ENCODE measurements at regions not wholly inside any gene's neighbourhood (a gene's known extent, or its start where the extent isn't known, plus 50 kb on each side); places are given as distances from the start of the nearest gene placed in this dataset.

GRCh38 chr11:26131406-26131805, 200.5 kb upstream of the ANO3 start:
- no peak for DNase-seq

- DNase-seq = no peak
These were observed 197.9 kb upstream of the ANO3 start for GRCh38 chr11:26134053-26134452.

DNA sequence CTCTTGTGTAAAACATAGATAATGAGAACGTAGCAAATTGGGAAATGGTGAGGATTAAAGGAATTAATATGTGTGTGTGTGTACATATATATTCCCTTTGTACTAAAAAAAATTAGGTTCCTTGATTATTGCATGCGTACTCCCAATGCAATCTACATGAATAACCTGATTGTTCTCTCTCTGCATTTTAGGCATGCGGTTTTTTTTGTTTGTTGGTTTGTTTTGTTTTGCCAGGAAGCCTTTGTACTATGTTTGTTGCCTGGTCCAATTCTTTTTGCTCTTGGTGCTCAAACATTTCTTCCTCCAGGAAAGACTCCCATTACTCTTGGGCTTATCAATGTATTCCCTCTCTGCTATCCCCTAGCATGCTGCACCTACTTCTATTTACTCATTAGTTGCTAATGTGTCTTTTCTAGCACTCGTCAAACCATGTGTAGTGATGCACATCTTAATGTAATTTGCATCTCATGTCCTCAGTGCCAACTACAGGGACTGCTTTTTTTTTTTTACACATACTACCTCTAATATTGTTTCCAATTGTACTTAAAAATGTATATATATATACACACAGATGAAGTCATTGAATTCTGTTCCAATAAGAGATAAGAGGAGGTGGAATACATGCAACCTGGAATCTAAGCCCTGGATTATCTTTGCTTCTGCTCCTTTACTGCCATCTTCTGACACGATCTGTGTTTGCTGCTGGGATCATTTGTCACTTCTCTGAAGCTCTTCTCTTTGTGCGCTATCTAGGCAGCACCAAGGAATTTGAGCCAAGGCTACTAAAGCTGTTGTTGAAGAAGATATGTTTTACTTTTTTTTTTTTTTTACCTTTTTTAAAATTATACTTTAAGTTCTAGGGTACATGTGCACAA, 197.2 kb upstream of the ANO3 start:
- no peak for DNase-seq

DNA sequence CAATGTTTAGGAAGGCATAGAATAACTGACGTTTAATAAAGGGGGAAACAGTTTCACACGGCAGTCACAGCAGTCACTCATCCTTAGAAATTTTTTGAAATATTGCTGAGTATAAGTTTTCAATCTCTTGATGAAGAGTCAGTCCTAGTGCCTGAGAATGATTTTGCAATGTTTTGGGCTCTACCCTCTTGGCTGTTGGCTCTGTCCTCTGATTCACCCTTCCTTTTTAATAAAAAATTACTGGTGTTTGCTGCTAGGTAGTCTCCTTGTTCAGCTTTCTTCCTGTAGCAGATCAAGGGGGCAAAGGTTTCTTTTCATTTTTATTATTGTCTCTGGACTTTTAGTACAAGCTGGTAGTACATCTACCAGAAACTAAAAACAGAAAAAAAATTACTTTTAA, 194.3 kb upstream of the ANO3 start:
- no peak for DNase-seq

DNA sequence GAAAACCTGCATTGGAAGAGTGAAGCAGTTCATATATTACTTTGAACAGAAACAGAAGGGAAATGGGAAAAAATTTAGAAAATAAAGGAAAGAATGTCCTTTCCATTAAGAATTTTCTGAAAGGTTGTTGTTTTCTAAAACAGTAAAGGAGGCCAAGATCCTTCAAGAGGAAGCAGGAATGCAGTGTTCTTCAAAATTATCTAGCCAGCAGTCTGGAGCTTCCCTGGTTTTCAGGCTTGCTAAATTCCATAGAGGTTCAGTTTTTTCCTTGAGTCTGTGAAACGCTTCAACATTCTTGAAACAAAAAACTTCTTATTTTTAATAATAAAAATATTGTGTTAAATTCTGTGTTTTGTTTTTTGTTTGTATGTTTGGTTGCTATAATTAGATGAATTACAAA, 189.0 kb upstream of the ANO3 start:
- no peak for DNase-seq

DNA sequence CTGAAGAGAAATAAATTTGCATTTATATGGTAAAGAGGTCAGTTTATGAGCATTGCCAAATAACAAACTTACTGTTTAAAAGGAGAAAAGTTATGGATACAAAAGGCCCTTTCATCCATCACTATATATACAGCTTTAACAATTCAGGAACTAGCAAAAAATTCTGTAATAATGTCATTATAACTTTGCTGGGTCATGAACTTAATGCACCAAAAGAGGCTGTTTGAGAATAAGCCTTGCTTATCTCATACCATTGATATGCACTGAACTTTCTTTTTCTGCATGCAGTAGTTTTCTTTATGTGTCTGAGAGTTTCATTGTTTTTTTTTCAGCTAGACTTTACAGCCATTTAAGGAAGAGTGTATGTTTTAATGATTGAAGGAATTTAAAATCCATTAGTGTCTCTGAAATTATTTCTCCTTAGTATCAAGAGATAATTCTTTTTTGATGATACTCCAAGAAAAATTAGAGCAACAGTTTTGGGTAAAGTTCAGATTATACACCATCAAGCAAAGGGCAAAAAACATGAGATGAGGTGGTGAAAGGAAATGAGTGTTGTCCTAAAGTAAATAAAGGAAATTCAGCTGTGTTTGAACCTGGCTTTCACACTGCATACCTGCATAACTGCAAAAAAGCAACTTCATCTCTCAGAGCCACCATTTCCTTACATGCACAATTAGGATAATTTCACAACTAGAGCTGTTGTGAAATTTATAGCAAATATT, 188.2 kb upstream of the ANO3 start:
- DNase-seq = no peak

- DNase-seq = no peak
These were observed 187.6 kb upstream of the ANO3 start for GRCh38 chr11:26144291-26144690.

DNA sequence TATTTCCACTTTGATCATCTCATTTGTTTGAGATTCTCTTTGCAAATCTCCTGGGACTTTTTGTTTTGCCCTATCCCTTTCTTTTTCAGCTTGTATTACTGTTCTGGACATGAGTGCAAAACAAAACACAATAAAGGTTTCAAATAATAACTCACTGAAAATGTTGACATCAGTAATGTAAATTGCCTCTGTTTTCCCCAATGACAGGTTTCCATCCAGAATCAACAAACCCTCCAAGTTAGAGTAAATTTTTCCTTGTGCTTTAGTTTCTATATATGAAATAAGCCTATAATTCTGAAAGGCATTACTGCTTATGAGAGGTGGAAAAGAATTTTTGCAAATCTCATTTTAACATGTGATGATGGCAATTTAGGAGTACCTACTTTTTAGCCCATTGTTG, 187.0 kb upstream of the ANO3 start:
- DNase-seq = no peak

- DNase-seq = no peak
These were observed 182.3 kb upstream of the ANO3 start for GRCh38 chr11:26149585-26149984.

DNA sequence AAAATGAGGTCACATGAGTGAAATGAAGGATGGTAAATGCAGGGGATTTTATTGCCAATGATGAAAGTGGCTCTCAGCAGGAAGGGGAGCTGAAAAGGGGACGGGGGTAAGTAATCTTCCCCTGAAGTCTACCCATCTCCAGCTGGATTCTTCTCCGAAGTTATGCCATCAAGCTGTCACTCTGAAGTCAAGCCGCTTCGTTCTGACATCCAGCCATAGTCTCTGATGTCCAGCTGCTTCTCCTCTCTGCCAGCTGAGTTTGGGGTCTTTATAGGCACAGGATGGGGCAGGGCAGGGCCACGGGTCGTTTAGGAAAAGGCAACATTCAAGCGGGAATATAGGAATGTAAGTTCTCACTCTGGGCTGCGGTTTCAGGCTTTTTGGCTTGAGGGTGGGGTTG, 181.9 kb upstream of the ANO3 start:
- no peak for DNase-seq

DNA sequence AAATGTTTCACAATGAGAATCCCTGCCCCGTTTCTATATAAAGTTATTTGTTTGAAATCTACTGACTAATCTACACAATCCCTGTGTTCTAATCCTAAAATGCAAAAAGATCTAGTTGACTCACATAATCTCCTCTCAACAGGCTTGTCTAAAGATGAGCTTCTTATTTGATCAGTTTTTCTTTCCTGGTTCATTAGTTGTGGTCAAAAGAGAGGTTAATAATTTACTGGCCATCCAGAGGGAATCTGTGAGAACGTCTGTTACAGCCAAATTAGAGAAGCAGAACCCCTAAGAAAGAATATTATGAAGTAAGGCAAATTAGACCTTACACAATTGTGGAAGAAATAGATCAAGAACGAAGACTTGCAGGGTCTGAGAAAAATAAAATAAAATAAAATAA, 173.7 kb upstream of the ANO3 start:
- no peak for DNase-seq

DNA sequence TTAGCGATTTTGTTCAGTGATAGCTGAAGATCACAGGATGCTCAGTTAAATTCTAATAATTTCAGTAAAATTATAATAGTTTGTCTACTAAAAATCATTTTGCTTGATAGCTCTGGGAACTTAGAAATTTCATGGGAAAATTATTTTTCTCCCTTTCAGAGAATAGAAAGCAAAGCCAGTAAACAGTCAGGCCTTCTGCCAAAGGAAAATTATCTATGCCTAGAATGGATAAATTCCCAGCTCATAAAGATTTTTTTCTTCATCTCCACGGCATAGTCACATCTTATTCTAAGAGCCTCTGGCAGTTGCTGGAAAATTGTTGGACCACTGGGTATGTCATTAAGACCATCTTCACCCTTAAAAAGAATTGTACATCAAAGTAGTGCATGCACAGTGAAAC, 169.6 kb upstream of the ANO3 start:
- DNase-seq = no peak

DNA sequence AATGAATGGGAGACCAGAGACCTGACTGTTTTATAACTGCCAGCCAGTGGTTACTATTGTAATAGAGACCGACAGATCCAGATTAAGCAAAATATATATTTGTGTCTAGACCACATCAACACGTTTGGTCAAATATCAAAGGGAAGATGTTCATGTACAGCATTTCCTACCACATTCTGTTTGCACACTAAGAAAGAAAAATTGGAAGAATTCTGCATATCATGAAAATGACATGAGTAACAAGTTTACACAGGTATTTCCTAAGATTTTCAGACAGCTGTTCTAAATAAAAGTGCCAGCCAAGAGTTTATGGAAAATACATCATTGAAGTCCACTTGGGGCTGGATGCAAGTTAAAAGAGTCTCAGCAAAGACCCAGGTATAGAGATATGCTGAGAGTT, 145.5 kb upstream of the ANO3 start:
- no peak for DNase-seq

DNA sequence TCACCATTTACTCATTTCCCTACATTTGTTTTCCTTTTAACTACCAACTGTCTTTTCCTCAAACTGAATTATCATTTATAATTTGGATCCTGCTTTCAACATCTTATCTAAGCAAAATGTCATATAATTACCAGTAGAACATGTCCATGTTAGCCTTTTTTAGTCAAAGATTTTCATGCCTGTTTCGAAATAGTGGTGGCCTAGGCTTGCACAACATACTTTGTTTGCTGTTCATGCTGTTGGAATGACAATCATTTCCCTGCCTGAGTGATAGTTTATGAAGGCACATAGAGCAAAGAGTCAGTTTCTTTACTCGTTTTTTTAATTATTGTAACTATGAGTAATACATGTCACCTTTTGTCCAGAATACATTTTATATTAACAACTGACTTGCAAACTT, 144.3 kb upstream of the ANO3 start:
- no peak for DNase-seq

DNA sequence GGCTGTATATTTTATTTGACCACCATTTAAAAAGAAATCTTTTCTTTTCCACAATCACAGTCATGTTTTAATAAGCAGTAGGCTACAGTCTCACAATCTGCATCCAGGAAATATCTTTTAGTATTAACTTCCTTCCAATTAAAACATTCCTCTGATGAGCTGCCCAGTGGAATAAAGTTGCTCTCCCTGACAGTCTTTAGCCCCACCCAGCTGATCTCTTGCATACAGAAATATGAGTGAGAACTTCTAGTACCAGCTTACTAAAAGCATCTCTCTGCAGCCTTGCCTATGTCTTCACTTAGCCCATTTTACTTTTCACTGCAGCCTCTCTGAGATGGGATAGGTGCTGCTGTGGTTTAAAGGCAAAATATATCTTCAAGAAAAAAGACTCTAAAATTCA, 143.4 kb upstream of the ANO3 start:
- no peak for DNase-seq

DNA sequence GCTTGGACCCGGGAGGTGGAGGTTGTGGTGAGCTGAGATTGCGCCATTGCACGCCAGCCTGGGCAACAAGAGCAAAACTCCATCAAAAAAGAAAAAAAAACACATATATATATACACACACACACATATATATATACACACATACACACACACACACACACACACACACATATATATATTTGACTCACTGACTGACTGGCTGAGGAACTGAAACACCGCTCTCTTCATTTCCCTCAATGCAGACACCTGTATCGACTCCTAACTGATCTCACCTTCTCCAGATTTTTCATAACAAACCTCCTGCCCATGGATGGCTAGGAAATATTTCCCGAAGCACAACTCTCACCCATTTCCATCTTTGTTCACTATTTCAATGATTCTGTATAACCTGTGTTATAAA, 140.7 kb upstream of the ANO3 start:
- no peak for DNase-seq

- DNase-seq = no peak
These were observed 138.1 kb upstream of the ANO3 start for GRCh38 chr11:26193694-26194365.

DNA sequence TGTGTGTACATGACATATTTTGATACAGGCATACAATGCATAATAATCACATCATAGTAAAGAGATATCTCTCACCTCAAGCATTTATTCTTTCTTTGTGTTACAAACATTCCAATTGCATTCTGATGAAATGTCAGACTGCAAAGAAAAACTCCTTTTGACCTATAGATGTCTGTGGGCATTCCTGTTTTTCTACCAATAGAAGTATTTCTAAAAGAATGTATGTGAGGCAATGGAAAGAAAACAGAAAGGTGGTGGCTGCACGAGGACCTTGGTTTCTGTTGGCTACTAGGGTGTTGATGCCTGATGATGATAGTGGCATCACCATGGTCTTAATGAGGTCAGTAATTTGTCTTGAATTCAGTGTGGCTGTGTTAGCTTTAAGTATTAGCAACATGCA, 137.0 kb upstream of the ANO3 start:
- DNase-seq = no peak

- no peak for DNase-seq
These were observed 133.3 kb upstream of the ANO3 start for GRCh38 chr11:26198532-26199096.

DNA sequence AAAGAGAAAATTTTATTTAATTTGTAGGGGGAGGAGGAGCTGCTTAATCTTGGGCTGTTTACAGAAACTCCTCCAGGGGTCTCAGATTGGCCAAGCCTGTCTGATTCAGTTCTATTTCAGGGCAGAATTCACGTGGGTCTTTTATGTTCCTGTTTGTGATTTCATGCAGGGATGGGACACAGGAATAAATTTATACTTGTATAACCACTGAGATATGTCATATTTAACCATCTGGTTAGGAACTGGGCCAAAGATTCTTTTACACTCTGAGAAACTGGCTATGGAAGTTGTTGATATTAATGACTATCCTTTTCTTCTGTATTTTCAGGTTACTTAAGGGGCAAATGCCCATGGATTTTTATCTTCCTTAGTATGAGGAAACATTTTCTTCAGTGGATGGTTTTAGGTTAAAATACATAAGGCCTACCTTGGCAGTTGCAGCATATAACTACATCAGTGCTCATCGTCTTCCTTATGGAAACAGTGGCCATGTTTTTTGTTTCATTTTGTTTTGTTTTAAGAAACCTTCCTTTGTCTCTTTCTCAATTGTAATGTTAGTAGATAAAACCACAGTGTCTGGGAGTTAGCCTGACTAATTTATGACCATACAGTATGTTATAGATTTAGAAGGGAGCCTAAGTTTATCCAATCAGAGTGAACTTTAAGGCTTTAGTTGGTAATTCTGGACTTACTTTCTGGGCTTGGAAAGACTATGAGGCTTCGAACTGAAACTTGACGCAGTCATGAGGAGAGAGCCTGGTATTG, 132.4 kb upstream of the ANO3 start:
- DNase-seq = no peak

GRCh38 chr11:26201411-26201810, 130.5 kb upstream of the ANO3 start:
- DNase-seq = no peak

- DNase-seq = no peak
These were observed 129.2 kb upstream of the ANO3 start for GRCh38 chr11:26202754-26203153.

DNA sequence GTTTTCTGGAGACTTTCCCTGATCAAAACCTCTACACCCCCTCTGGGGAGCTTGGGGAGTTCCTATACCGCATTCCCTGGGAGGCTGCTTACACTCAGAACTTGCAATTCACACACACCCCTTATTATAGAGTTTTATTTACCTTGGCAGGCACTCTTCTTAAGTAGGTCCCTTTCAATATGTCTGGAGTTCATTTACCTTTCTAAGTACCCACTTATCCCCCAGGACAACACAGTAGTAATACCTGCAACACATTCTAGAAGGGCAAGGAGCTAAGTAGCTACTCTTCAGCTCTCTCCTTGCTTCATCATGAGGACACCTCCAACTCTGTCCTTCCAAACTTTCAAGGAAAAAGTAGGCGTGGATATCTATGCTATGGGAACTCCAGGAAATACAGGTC, 127.8 kb upstream of the ANO3 start:
- DNase-seq = no peak
